ENCODE measurements at regions not wholly inside any gene's neighbourhood (a gene's known extent, or its start where the extent isn't known, plus 50 kb on each side); places are given as distances from the start of the nearest gene placed in this dataset.

DNA sequence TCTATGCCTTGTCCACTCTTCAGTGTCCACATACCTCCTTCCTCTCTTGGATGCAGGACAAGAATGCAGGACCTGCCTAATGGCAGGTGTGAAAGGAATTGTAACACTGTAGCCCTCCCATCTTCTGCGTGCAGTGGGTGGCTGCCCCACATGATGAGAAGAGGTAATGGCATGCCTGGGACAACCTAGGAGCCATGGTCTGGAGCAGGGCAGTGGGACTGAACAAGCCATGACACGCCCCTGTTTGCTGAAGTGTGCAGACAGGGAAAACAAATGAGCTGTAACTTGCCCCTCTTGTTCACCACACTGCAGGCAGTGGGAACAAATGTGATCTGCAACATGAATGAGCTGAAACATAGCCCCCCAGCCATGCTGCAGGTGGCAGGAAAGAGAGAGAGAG lies 192.2 kb downstream of the PCDH17 start:
- no peak for TF ChIP-seq EZH2 (IDR thresholded peaks at IDR 0.05; ENCODE audit: low read depth)
- TF ChIP-seq, protein P1, sequence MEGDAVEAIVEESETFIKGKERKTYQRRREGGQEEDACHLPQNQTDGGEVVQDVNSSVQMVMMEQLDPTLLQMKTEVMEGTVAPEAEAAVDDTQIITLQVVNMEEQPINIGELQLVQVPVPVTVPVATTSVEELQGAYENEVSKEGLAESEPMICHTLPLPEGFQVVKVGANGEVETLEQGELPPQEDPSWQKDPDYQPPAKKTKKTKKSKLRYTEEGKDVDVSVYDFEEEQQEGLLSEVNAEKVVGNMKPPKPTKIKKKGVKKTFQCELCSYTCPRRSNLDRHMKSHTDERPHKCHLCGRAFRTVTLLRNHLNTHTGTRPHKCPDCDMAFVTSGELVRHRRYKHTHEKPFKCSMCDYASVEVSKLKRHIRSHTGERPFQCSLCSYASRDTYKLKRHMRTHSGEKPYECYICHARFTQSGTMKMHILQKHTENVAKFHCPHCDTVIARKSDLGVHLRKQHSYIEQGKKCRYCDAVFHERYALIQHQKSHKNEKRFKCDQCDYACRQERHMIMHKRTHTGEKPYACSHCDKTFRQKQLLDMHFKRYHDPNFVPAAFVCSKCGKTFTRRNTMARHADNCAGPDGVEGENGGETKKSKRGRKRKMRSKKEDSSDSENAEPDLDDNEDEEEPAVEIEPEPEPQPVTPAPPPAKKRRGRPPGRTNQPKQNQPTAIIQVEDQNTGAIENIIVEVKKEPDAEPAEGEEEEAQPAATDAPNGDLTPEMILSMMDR (conservative IDR thresholded peaks at IDR 0.05) = no peak
- no peaks in the 10 kb centered on the region for H4K20me1 ChIP-seq (ENCODE audit: insufficient read depth)
- H3K9me3 ChIP-seq (ENCODE audit: insufficient read depth, low read depth) = no peaks in the 10 kb centered on the region
- no peaks in the 10 kb centered on the region for H3K27me3 ChIP-seq (ENCODE audit: insufficient read depth, low read depth)
- H3K4me1 ChIP-seq (replicated peaks; ENCODE audit: insufficient read depth) = no peaks in the 10 kb centered on the region
- CTCF ChIA-PET = no interaction called here
- POLR2A ChIA-PET (ENCODE audit: unreplicated experiment) = no interaction called here
- H3K79me2 ChIP-seq (ENCODE audit: low read depth) = no peaks in the 10 kb centered on the region
- H3K27ac ChIP-seq = no peak overlapping the region
- no peaks in the 10 kb centered on the region for H3F3A ChIP-seq (ENCODE audit: insufficient read depth, low read depth)
- H3K36me3 ChIP-seq (ENCODE audit: low read depth) = no peaks in the 10 kb centered on the region
- no peak overlapping the region for H2AFZ ChIP-seq
- H3K9me2 ChIP-seq (ENCODE audit: insufficient read depth) = no peaks in the 10 kb centered on the region
- intact Hi-C loops (cut with micrococcal nuclease; ENCODE audit: unreplicated experiment) = no loop called here
- no peak for DNase-seq
- no peak overlapping the region for H3K4me2 ChIP-seq
- BruUV-seq (replicated peaks) = no TSS peak
- H3K4me3 ChIP-seq = no peak overlapping the region

DNA sequence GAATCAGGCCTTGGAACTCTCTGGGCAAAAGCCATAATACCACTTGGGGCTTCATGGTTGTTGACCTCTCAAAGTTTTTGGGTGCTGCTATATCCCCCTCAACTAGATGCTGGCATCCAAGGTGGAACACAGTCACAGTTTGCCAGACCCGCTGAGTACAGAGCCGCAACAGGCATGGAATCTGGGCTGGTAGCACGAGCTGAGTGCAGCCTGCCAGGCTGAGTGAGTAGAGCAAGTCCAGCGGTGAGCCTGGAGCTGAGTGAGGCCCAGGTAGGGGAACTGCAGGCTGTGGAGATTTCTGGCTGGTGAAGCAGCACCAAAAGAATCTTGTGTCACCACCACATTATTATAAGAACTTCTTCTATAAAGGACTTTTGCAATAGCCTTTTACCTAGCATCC lies 192.6 kb downstream of the PCDH17 start:
- H3K27me3 ChIP-seq (ENCODE audit: insufficient read depth, low read depth) = no peaks in the 10 kb centered on the region
- no peak overlapping the region for H2AFZ ChIP-seq
- no peaks in the 10 kb centered on the region for H3K36me3 ChIP-seq (ENCODE audit: low read depth)
- intact Hi-C loops (cut with micrococcal nuclease; ENCODE audit: unreplicated experiment) = no loop called here
- no peak overlapping the region for H3K27ac ChIP-seq
- H3K4me3 ChIP-seq = no peak overlapping the region
- H3K4me1 ChIP-seq (replicated peaks; ENCODE audit: insufficient read depth) = no peaks in the 10 kb centered on the region
- no peak for DNase-seq
- H3K9me2 ChIP-seq (ENCODE audit: insufficient read depth) = no peaks in the 10 kb centered on the region
- POLR2A ChIA-PET (ENCODE audit: unreplicated experiment) = no interaction called here
- H3K9me3 ChIP-seq (ENCODE audit: insufficient read depth, low read depth) = no peaks in the 10 kb centered on the region
- no peaks in the 10 kb centered on the region for H3F3A ChIP-seq (ENCODE audit: insufficient read depth, low read depth)
- no peaks in the 10 kb centered on the region for H3K79me2 ChIP-seq (ENCODE audit: low read depth)
- CTCF ChIA-PET = no interaction called here
- TF ChIP-seq EZH2 (IDR thresholded peaks at IDR 0.05; ENCODE audit: low read depth) = no peak
- TF ChIP-seq, protein P1 (conservative IDR thresholded peaks at IDR 0.05) = no peak
- BruUV-seq (replicated peaks) = no TSS peak
- no peak overlapping the region for H3K4me2 ChIP-seq
- no peaks in the 10 kb centered on the region for H4K20me1 ChIP-seq (ENCODE audit: insufficient read depth)

DNA sequence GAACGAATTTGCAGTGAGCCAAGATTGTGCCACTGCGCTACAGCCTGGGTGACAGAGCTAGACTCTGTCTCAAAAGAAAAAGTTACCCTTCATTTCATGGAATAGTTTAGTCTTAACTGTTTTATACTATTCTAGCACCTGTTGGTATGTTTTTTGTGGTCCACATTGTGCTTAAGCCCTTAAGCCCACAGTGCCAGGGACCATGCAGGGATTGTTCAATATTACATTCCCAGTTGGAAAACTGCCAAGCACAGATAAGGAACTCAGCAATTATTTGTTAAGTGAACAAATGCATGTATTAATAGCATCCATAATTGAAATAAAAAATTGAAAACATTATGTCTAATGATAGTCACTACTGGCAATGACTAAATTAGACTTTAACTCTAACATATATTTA lies 193.5 kb downstream of the PCDH17 start:
- no peaks in the 10 kb centered on the region for H3K36me3 ChIP-seq (ENCODE audit: low read depth)
- no peak overlapping the region for H2AFZ ChIP-seq
- no peak overlapping the region for H3K27ac ChIP-seq
- CTCF ChIA-PET = no interaction called here
- no peak for DNase-seq
- intact Hi-C loops (cut with micrococcal nuclease; ENCODE audit: unreplicated experiment) = no loop called here
- H3F3A ChIP-seq (ENCODE audit: insufficient read depth, low read depth) = no peaks in the 10 kb centered on the region
- TF ChIP-seq, protein P1 (conservative IDR thresholded peaks at IDR 0.05) = no peak
- TF ChIP-seq EZH2 (IDR thresholded peaks at IDR 0.05; ENCODE audit: low read depth) = no peak
- H4K20me1 ChIP-seq (ENCODE audit: insufficient read depth) = no peaks in the 10 kb centered on the region
- no TSS peak for BruUV-seq (replicated peaks)
- no peaks in the 10 kb centered on the region for H3K4me1 ChIP-seq (replicated peaks; ENCODE audit: insufficient read depth)
- no peak overlapping the region for H3K4me2 ChIP-seq
- H3K27me3 ChIP-seq (ENCODE audit: insufficient read depth, low read depth) = no peaks in the 10 kb centered on the region
- POLR2A ChIA-PET (ENCODE audit: unreplicated experiment) = no interaction called here
- no peaks in the 10 kb centered on the region for H3K9me2 ChIP-seq (ENCODE audit: insufficient read depth)
- no peaks in the 10 kb centered on the region for H3K9me3 ChIP-seq (ENCODE audit: insufficient read depth, low read depth)
- no peak overlapping the region for H3K4me3 ChIP-seq
- H3K79me2 ChIP-seq (ENCODE audit: low read depth) = no peaks in the 10 kb centered on the region
